Activated naive CD4-positive, alpha-beta T cell (primary cell): ENCODE measurements at regions not wholly inside any gene's neighbourhood (a gene's known extent, or its start where the extent isn't known, plus 50 kb on each side); places are given as distances from the start of the nearest gene placed in this dataset.
"Not testable (repeated sequence)": the region's sequence is repeated elsewhere in the genome, so short reads cannot be mapped to it uniquely, and the experiment has no call there.

Experiments
- DNase-seq, 4 experiments: peaks; one replicate each; lab custom pipeline; 2025; lab: John Stamatoyannopoulos, UW

DNA sequence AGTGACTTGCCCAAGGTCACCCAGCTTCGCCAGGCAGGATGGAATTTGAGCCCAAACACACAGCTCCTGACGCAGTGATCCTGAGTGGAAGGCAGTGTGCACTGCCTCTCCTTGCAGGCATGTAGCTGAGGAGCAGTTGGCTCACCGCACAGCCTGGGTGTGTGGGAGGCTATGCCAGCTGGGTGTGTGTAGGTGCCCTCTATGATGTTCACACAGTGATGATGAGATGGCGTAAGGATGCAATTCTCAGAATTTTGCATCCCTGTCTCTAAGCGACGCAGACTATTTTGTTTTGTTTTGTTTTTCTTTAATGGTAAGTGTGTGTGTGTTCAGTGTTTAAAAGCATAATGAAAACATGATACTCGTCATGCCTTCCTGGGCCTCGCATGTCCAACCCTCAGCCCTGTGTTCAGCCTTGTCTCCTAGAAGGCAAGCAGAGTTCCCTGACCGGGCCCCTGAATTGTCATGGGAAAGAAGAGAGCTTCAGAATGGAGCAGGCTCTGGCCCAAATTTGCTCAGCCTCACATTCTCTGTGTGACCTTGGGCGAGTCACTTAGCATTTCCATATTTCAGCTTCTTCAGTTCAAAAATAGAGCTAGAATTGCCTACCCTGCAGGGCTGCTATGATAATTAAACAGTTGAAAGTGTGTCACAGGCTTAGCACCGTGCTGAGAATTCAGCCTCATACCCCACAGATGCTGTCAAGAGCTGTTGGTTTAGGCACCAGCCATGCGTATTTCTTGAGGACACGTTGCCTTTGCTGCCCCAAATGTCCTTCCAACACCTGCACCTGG lies 603.6 kb upstream of the RAB6C start:
- DNase-seq = no peak

DNA sequence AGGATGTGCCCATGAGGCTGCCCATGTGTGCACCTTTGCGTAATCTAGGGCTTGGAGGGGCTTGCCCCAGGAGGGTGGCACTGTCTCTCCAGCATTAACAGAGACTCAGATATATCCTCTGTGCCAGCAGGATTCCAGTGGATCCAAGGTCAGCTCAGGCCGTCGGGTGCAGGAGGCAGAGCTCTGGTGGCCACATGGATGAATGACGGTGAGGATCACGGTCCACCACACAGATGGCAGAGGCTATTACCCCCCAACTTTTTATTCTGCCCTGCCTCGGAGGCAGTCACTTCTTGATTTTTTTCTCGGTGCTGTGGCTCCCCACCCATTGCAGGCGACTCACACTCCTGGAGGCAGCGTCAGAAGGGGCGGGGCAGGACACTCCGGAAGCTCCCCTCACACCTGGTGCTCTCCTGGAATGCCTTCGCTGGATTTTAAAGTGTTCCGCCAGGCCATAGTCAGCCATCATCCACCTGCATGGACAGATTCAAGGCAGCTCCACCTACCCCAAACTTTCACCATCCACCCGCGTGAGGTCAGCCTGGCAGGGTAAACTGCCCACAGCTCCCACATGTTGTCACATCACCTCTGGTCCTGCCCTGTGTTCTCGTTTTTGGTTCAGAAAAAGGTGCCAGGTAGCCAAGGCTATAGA lies 602.9 kb upstream of the RAB6C start:
- no peak for DNase-seq

DNA sequence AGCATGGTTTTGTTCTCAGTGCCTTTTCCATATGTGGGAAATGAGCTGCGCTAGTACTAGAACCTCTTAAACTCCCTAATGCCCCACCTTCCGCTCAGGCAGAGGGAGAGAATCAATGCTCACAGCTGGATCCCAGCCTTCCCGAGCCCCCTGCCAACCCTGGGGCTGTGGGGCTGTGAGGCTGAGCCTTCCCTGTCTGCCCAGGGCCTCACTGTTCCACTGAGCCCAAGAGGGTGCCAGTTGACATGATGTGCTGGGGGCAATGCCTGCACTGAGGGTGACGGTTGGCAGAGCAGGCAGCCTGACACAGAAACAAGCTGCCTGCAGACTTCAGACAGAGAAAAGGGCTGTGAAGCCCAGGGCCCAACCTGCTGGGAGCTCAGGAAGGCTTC lies 602.4 kb upstream of the RAB6C start:
- no peak for DNase-seq

DNA sequence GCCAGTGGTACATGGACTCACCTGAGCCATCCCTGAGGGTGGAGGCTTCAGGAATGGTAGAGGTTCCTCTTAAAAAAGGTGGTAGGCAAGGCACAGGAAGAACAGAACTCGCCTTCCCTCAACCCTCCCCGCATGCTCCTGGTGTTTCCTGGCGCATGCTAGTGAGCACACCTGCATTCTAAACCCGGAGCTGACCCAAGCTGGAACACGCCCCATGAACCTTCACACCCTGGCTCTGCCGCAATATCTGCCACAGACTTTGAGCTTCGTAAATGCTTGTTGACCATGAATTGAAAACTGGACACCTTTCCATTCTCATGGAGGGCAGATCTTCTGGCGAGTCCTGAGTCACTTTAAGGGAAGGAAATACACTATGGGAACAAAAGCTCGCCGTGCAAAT lies 601.3 kb upstream of the RAB6C start:
- no peak for DNase-seq

DNA sequence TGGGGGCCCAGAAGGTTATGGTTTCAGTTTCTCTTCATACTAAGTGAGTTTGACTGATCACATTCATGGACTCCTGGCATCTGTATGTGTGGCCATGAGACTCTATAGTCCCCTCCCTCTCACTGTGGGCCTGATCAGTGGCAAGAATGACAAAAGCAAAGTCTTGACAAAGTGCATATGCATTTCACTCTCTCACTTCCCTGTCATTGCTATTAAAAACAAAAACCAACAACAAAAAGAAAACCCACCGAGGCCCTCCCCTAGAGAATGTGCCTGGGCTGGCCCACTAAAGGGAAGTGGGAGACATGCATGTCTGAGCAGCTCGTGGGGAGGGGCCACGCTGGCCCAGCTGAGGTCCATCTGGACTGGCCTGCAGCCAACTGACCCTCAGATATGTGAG lies 600.1 kb upstream of the RAB6C start:
- no peak for DNase-seq

DNA sequence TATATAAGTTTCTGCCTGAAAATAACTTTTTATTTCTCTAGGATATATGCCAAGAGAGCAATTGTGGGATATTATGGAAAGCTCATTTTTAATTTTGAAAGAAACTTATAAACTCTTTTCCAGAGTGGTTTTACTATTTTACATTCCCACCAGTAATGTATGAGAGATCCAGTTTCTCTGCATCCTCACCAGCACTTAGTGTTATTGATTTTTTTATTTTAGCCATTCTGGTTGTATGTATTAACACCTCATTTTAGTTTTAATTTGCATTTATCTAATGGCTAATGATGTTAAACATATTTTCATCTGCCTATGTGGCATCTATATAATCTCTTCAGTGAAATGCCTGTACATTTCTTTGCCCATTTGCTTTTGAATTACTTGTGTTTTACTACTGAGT lies 597.7 kb upstream of the RAB6C start:
- no peak for DNase-seq

DNA sequence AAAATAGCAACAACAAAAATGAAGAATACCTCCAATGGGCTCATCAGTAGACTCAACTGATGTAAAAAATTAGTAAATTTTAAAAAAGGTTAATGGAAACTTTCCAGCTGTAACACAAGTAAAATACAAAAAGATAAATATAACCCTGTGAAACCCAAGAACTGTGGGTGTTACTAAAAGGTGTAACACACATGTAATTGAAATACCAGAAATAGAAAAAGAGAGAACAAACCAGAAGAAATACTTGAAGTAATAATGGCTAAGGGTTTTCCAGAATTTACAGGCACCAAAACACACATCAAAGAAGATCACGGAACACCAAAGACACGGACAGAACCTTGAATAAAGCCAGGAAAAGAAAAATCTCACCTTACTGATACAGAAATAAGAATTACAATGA lies 590.6 kb upstream of the RAB6C start:
- no peak for DNase-seq

DNA sequence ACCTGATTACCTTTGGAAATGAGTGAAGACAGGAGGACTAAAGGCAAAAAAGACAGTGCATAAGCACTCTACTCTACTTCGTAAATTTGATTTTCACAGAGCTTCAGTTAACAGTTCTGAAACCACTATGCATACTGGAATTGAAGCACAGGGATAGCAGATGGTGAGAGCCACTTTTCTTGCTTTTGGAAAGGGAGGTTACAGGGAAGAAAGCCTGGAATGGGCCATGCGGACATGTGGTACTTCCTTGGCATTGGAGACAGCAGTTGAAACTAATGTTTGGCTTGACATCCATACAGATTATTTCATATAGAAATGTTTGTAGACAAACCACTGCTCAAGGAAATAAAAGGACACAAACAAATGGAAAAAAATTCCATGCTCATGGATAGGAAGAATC lies 585.6 kb upstream of the RAB6C start:
- no peak for DNase-seq

DNA sequence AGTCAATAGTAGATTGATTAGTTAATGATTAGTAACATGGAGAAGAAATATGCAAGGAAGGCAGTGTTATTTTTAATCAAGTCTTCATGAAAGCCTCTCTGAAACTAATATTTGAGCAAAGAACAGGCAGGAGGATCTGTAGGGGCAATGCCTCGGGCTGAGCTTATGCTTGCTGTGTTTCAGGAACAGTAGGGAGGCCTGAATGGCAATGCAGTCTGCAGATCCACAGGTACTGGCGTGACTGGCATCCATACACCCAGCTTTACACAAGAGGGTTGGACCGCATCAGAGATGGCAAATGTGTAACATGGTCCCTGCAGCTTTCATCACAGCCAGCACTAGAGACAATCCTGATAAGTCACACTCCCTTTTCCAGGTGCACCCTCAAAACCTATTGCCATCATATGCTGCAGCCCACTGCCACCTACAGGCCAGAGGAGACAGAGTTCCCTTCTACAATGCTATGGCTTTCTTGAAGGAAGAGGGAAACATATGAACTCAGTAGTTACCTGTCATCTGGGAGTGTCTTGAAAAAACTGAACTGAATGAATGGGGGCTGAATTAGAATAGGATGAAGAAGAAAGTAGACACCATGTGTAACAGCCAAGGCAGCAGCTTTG lies 582.4 kb upstream of the RAB6C start:
- DNase-seq = no peak

DNA sequence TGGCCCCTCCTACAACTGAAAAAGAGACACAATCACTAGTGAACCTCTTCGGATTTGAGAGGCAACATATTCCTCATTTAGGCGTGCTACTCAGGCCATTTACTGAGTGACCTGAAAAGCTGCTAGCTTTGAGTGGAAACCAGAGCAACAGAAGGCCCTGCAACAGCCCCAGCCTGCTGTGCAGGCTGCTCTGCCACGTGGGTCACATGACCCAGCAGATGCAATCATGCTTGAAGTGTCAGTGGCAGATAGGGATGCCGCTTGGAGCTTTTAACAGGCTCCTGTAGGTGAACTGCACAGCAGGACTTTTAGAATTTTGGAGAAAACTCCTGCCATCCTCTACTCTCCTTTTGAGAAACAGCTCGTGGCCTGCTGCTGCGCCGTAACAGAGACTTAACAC lies 578.6 kb upstream of the RAB6C start:
- no peak for DNase-seq

DNA sequence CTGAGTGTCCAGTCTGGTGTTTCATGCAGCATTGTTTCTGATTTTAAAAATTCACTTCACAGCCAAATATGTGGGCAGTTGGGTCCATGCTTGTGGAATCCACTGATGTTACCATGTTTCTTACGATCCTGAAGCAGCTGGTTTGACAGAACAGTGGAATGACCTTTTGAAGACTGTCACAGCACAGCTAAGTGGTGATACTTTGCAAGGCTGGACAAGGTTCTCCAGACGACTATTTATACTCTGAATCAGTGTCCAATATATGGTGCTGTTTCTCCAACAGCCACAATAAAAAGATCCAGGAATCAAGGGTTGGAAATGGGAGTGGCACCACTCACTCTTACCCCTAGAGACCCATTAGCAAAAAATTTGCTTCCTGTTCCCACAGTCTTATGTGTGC lies 577.4 kb upstream of the RAB6C start:
- no peak for DNase-seq

DNA sequence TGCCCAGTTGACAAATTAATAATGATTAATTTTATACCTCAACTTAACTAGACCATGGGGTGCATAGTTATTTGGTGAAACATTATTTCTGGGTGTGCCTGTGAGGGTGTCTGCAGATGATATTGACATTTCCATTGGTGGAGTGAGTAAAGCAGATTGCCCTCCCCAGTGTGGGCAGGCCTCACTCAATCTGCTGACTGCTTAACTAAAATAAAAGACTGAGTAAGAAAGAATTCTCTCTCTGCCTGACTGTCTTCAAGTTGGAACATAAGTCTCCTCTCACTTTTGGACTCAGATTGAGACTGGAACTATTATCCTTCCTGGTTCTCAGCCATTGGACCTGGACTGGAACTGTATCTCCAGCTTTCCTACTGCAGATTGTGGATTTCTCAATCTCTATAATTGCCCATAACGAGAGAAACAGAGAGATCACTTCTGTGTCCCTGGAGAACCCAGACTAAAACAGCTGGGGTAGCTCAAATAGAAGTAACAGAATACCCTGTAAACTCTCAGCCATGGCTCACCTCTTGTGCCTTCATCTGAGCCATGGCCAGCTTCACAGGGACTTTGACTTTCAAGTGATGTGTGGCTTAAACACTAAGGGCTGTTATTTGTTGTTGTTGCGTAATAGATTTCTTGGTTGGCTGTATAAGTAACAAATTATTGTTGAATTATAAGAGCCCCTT lies 575.3 kb upstream of the RAB6C start:
- no peak for DNase-seq

DNA sequence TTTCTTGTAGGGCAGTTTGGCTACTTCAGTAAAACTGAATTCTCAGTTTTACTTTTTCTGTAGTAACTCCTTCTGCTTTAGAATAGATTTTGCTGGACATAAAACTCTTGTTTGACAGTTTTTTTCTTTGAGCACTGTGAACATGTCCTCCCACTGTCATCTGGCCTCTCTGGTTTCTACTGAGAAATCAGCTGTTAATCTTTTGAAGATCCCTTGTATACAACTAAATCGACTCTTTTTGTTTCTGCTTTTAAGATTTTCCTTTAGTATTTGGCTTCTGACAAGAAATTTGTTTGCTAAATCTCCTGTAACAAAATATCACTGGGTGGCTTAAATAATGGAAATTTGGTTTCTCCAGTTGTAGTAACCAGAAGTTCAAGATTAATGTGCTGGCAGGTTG lies 570.9 kb upstream of the RAB6C start:
- DNase-seq = no peak

DNA sequence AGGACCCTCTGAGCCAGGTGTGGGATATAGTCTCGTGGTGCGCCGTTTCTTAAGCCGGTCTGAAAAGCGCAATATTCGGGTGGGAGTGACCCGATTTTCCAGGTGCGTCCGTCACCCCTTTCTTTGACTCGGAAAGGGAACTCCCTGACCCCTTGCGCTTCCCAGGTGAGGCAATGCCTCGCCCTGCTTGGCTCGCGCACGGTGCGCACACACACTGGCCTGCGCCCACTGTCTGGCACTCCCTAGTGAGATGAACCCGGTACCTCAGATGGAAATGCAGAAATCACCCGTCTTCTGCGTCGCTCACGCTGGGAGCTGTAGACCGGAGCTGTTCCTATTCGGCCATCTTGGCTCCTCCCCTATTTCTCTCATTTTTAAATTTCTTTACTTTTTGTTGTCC lies 562.4 kb upstream of the RAB6C start:
- not testable (repeated sequence) for DNase-seq

DNA sequence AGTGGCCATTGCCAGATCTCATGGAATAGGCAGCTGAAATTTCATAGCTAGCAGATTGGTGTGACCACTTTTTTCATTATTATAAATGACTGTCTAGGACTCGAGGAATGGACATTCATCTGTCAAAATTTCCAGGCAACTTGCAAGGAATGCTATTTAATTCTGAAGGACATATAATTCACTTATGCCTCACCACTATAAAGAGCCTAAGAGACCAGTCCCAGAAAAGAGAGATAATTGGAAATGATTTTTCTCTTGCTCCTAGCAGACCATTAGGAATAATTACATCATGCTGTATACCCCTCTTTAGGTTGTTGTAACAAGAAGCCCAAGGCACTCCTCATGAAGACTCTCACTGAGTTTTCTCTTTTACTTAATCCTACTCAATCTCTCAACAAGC lies 557.4 kb upstream of the RAB6C start:
- DNase-seq = no peak

DNA sequence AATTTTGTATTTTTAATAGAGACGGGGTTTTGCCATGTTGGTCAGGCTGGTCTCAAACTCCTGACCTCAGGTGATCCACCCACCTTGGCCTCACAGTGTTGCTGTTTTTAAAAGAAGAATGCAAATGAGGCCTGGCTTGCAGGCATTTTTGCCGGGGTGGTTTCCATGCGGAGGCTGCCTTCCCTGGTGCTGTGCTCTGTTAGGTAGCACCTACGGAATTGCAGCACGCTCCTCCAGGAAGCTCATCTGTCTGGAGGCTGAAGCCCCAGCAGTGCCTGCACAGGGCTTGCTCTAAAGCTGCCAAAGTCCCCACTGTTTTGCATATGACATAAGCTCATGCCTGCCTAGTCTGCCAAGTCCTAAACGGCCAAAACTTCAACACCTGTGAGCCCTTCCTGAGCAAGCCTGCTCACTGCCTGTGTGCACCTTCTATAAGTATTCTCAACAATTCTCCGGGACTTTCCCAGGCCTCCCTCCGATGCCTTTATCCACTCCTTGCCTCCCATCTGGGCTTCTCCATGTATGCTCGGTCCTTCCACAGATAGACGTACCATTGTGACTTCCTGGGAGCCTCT lies 551.3 kb upstream of the RAB6C start:
- no peak for DNase-seq

DNA sequence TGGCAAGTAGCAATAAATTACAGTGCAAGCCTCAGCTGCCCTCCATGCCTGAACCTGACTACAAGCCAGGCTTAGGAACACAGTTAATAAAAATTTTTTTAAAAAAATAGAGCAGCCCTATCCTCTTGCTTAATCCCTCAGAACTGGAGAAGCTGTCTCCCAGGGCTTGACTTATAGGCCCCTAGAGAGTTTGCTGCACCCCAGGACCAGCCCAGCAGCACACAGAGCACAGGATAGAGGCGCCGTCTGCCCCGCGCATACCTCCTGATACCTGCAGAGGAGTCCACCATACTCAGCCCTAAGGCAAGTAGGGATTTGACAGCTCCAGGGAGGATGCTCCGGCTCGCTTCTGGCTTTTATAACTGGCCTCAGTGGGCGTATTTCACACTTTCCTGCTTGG lies 548.6 kb upstream of the RAB6C start:
- no peak for DNase-seq

DNA sequence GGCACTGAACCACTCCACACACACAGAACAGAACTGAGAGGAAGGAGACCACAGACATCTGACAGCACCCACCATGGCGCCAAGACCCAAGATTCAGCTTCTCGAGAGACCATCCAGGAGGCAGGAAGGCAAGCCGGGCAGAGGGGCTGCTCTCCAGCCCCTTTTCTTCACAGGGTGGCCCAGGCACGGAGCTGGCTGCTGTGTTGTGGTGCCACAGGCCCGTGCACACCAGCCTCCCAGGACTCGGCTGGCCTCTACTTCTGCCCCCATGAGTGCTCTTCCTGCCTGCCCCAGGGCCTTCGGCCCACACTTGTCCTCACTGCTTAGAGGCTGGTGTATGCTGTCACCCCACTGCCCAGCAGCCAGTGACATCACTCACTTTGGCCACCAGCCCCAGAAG lies 547.6 kb upstream of the RAB6C start:
- no peak for DNase-seq

DNA sequence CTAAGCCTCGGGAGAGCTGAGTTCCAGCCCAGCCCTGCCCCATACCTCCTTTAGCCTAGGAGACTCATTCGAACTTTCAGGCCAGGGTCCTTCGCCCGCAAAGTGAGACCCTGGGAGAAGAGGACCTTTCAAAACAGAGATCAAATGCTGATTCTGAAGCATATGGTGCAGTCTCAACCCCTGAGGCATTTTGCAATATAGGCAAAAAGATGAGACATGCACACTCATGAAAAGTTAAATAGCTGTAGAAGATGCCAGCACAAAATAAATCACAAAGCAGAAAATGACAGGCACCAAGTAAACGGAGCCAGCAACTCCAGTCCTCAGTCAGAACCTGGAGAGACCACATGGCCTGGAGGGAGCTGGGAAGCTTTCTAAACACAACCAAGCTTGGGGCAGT lies 542.7 kb upstream of the RAB6C start:
- no peak for DNase-seq

DNA sequence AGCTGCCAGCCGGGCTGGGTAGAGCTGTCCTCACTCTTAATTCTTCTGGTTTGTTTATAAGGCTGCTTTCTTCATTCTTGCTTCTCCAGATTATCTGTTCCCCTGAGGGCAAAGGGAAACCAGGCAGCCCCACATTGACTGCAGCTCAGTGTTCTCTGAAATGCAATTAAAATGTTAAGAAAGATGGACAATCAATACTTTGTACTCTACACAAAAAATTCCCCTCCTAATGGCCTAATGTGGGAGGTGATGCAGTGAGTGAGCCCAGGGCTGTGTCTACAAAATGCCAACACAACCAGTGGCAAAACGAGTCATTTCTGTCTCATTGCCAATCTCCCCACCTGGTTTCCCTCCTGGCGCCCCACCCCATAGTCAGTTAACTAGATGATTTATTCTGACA lies 541.7 kb upstream of the RAB6C start:
- DNase-seq = no peak

DNA sequence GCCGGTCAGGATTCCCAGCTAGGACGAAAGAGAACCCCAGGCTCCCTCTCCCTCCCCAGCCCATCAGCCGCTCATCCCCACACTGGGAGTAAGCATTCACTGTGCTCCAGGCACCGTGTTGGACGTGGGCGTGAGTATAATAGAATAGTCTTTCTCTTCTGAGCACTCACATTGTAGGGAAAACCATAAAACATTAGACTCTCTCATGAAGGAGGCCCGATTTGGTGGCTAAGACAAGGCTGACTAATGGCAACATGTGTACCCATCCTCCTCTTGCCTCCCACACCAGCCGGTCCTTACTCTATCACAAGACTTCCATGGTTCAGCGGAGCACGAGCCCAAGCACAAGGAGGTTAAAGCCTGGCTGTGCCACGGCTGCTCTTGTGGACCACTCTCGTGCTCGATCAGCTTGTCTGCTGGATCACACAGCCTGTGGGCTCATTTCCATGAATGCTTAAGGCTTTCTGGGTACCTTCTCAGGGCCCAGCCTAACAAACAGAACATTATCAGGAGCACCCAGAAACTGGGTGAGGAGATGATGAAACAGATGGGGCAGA lies 540.9 kb upstream of the RAB6C start:
- DNase-seq = no peak
